ENCODE measurements at regions not wholly inside any gene's neighbourhood (a gene's known extent, or its start where the extent isn't known, plus 50 kb on each side); places are given as distances from the start of the nearest gene placed in this dataset.

GRCh38 chr14:98949481-98950135 is 322.4 kb downstream of the BCL11B start:
- TF ChIP-seq CTCF (IDR thresholded peaks at IDR 0.05): no peak
- TF ChIP-seq POLR2A (IDR thresholded peaks at IDR 0.05; ENCODE audit: low read depth): no peak
